Suprapubic skin (tissue), 4 donors: ENCODE measurements at regions not wholly inside any gene's neighbourhood (a gene's known extent, or its start where the extent isn't known, plus 50 kb on each side); places are given as distances from the start of the nearest gene placed in this dataset.

ENCODE experiments used
- CTCF ChIP-seq, 2 donors: fragments of 200-600 bp in 1 of 2; fragments of 450-650 bp in 1 of 2; sonication (generic) in 1 of 2; IDR thresholded peaks; one replicate each; pipeline ENCODE4 v1.5.1; 2016 to 2019; ENCODE audit warnings: antibody characterized with exemption in 2 of 2, mild to moderate bottlenecking in 1 of 2, moderate library complexity in 1 of 2
- EP300 ChIP-seq: sonication (generic); formaldehyde crosslinking; IDR thresholded peaks from one replicate; pipeline ENCODE4 v1.6.1; 2017; ENCODE audit warnings: antibody characterized with exemption
- POLR2A ChIP-seq, 2 donors: fragments of 450-650 bp; IDR thresholded peaks; one replicate each; pipeline ENCODE4 v1.6.1; 2017; ENCODE audit warnings: antibody characterized with exemption in 2 of 2, mild to moderate bottlenecking in 2 of 2, moderate library complexity in 2 of 2
- POLR2AphosphoS5 ChIP-seq, 3 donors: sonication (generic); formaldehyde crosslinking; IDR thresholded peaks; one replicate each; pipeline ENCODE4 v1.6.1; 2017; ENCODE audit warnings: antibody characterized with exemption in 3 of 3

- no peak for TF ChIP-seq CTCF (IDR thresholded peaks at IDR 0.05)
- no peak for TF ChIP-seq POLR2AphosphoS5 (IDR thresholded peaks at IDR 0.05)
- no peak for TF ChIP-seq EP300
- TF ChIP-seq POLR2A (IDR thresholded peaks at IDR 0.05): no peak
Measured at GRCh38 chr17:72333570-72333969, 212.8 kb downstream of the SOX9 start.
